GM23338 (cell line): ENCODE measurements at regions not wholly inside any gene's neighbourhood (a gene's known extent, or its start where the extent isn't known, plus 50 kb on each side); places are given as distances from the start of the nearest gene placed in this dataset.
"Not testable (repeated sequence)": the region's sequence is repeated elsewhere in the genome, so short reads cannot be mapped to it uniquely, and the experiment has no call there.

Source experiments
- CREB1 ChIP-seq: fragments of 250-450 bp; sonication (Bioruptor Pico); IDR thresholded peaks from 2 replicates; pipeline ENCODE4 v1.5.0; 2020; ENCODE audit warnings: low read depth, mild to moderate bottlenecking, moderate library complexity
- CTCF ChIP-seq, 2 experiments: fragments of 200-600 bp in 1 of 2; sonication (generic) in 1 of 2; conservative IDR thresholded peaks; 2 replicates each; pipeline versions ENCODE4 v1.5.1 to v1.6.1; 2016 to 2017; ENCODE audit warnings: antibody characterized with exemption in 2 of 2, low read depth in 2 of 2, mild to moderate bottlenecking in 2 of 2, moderate library complexity in 1 of 2
- ETS1 ChIP-seq: IDR thresholded peaks from 2 replicates; pipeline ENCODE4 v1.6.1; 2016; ENCODE audit warnings: antibody characterized with exemption
- EZH2 ChIP-seq: fragments of 200-600 bp; sonication (generic); IDR thresholded peaks from one replicate; pipeline ENCODE4 v1.8.0; 2017; ENCODE audit warnings: antibody characterized with exemption, mild to moderate bottlenecking, low read depth; ENCODE audit not compliant: unreplicated experiment
- EZH2phosphoT487 ChIP-seq: fragments of 200-600 bp; sonication (generic); IDR thresholded peaks from one replicate; pipeline ENCODE4 v1.8.1; 2018; ENCODE audit warnings: antibody characterized with exemption; ENCODE audit not compliant: unreplicated experiment
- JUNB ChIP-seq: IDR thresholded peaks from one replicate; pipeline ENCODE4 v1.6.1; 2016; ENCODE audit warnings: antibody characterized with exemption; ENCODE audit not compliant: unreplicated experiment
- POLR2AphosphoS5 ChIP-seq: IDR thresholded peaks from 2 replicates; pipeline ENCODE4 v1.6.1; 2016; ENCODE audit warnings: antibody characterized with exemption, low read depth
- REST ChIP-seq: IDR thresholded peaks from one replicate; pipeline ENCODE4 v1.6.1; 2018; ENCODE audit warnings: antibody characterized with exemption; ENCODE audit not compliant: unreplicated experiment
- STAT1 ChIP-seq: IDR thresholded peaks from one replicate; pipeline ENCODE4 v1.6.1; 2016; ENCODE audit warnings: antibody characterized with exemption; ENCODE audit not compliant: unreplicated experiment
- ZNF114 ChIP-seq: fragments of 250-450 bp; sonication (Bioruptor Pico); IDR thresholded peaks from 2 replicates; pipeline ENCODE4 v1.5.0; 2020; ENCODE audit warnings: mild to moderate bottlenecking, moderate library complexity
- ZNF331 ChIP-seq: fragments of 250-450 bp; sonication (Bioruptor Pico); IDR thresholded peaks from 2 replicates; pipeline ENCODE4 v1.5.0; 2020; ENCODE audit warnings: low read depth, mild to moderate bottlenecking, moderate library complexity

GRCh38 chr6:84821314-84821713 lies 56.9 kb upstream of the TBX18 start:
- TF ChIP-seq CTCF (conservative IDR thresholded peaks at IDR 0.05; ENCODE audit: low read depth in 2 of 2); EZH2; STAT1; POLR2AphosphoS5; REST; CREB1 (CRISPR knock-in tag); ETS1; ZNF331; JUNB; ZNF114; EZH2phosphoT487: not testable (repeated sequence)
